Tongue (tissue), 1 donor: ENCODE measurements at regions not wholly inside any gene's neighbourhood (a gene's known extent, or its start where the extent isn't known, plus 50 kb on each side); places are given as distances from the start of the nearest gene placed in this dataset.
"Not testable (repeated sequence)": the region's sequence is repeated elsewhere in the genome, so short reads cannot be mapped to it uniquely, and the experiment has no call there.

ENCODE experiments used
- DNase-seq: peaks from one replicate; pipeline ENCODE4 v3.0.0-alpha.2; 2015

DNA sequence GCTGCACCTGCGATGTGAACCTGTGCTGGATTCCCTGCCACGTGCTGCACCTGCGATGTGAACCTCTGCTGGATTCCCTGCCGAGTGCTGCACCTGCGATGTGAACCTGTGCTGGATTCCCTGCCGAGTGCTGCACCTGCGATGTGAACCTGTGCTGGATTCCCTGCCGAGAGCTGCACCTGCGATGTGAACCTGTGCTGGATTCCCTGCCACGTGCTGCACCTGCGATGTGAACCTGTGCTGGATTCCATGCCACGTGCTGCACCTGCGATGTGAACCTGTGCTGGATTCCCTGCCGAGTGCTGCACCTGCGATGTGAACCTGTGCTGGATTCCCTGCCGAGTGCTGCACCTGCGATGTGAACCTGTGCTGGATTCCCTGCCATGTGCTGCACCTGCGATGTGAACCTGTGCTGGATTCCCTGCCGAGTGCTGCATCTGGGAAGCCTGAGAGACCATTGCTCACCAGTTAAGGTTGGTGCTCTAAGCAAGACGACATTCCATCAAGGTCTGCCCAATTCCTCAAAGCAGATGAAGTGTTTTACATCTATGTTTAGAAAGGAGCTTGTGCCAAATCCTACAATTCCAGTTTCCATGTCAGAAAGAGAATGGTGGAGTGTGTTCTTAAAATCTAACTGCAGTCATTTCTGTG is 176.5 kb upstream of the B3GAT1 start:
- DNase-seq, result not testable (repeated sequence)

DNA sequence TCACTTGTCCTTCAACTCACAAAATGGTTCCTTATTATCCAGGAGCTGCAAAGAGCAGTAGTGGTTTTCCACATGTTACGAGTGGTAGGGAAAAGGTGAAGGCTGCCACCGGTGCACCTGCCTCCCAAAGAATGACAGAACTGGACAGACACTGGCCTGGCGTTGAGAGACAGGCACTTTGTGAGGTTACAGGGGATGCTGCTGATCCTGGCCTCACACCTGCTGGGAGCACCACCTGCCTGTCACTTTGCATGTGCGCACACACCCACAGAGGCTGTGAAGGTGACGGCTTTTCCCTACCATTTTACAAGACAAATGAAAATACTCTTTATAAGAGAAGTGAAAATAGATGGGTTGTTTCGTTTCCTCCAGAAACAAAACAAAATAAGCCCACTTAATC is 175.3 kb upstream of the B3GAT1 start:
- no peak for DNase-seq

DNA sequence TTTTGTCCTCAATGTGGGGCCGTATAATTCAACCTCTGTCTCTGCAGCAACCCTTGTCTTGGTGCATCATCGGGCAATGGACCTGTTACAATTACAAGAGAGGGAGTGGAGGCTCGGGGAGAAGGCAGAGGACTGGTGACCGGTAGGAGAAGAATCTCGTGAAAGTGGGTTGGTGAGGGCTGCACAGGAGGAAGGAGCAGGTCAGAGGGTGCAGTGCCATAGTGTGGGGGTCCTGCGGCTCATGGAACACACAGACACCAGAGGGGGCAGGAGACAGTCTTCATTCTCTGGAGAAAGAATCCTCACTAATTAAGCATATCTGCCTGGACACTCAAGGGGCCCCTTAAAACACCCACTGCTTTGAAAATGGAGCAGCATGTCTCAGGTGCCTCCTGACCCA is 174.7 kb upstream of the B3GAT1 start:
- DNase-seq, result no peak

DNA sequence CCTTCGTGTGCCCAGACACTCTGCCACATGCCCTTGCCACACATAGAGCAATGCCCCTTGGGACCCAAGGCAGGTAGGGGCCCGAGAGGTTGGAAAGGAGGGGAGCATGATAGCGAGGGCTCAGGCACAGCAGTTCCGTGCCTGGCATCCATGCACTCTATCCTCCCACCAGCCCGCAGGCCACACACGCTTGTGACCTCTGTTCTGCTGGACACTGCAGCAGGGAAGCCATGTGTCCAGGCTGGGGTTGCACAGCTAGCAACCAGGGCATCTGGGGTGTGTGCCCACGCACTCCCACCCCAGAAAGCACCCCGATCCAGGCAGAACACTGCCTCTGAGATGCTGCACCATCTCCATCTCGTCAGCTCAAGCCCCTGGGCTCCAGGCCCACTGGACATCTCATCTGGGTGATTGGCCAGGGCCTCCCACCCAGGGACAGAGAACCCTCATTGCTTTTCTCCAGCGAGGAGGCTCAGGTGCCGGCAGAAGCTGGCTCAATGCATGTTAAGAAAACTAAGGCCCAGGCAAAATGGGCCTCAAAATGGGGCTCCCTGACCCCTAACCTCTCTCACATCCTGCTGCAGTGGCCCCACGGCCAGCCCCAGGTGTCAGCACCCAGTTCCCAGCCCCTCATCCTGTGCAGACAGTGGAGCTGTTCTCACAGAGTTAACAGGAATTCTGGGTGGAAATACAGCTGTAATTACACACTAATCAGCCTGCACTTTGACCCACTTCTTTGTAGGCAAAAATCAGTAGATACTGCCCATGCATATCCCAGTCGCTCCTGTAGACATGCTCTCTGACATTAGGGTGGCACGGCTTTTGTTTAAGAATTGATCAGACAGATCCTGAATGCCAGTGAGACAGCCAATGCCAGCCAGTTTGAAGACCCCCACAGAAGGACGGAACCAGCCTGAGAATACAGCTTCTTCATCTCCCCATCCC is 173.9 kb upstream of the B3GAT1 start:
- DNase-seq, result no peak

DNA sequence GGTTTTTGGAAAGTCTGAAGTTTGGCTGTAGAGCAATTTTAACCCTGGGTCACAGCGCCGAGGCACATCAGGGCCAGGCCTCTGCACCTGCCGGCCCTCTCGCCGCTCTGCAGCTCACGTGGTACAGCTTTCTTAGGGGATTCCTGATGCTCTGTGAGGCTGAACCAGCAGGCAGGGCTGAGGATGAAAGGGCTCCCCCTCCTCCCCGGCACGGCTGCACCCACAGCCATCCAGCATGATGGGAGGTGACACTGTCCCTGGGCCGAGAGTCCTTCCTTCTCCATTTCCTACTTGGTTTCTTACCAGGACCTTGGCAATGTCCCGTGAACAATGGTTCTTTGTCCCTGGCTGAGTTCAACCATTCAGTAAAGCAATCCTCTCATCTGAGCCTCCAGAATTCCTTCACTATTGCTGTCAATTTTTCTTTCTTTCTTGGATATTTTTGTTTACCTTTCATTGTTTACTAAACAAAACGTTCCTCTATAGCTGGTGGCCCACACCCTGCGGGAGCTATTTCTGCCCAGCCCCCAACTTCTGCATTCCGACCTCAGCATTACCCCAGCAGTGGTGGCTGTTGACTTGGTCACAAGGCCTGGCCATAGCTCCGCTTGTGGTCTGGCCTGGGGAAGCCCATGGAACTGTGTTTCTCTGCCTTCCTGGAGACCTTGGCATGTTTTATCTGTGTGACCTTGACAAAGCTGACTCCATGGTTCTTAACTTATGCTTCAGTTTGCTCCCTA is 172.8 kb upstream of the B3GAT1 start:
- DNase-seq, result no peak

DNA sequence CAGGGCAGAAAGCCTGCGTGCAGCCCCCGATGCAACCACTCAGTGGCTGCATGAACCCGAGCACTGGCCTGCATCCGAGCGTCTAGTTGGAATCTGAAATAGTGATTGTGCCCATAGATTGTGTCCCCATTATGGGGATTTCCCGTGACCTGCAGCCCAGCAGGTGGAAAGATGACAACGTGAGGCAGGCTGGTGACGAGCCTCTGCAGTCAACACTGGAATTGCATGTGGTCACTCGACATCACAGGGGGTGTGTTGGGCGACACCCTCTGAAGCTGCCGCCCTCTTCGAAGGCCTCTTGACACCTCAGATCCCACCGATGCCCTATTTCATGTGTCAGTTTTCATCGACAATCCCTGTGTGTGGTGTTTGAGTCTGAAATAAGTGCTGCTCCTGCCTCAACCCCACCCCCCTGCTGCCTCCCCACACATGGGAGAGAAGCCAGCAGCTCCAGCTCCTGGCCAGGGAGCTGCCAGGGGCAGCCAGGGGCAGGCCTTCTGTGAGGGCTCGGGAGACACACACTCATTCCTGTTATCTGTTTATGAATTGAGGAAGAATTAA is 172.0 kb upstream of the B3GAT1 start:
- DNase-seq, result no peak

DNA sequence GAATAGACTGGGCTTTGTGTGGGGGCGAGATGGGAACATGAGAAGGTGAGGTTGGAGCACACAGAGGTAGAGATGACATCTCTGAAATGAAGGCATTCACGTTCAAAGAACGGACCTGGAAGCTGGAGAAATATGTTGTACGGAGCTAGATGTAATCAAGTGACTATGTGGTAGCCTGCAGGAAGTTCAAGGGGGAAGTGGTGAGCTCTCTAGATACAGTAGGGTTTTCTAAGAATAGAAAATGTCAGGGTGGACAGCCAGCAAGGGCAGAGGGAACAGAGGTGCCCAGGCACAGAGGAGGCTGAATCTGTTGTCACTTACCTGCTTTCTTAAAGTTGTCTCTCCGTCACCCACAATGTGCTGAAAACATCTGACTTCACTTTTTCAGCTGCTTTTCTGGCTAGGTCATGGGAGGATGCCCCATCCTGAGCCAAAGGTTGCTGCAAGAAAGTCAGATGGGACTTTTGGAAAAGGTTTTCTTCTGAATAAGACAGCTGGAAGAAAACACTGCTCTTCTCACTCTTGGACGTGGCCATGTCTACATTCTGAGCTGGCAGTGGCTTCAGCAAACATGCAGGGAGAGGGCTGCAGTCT is 171.5 kb upstream of the B3GAT1 start:
- DNase-seq, result no peak

DNA sequence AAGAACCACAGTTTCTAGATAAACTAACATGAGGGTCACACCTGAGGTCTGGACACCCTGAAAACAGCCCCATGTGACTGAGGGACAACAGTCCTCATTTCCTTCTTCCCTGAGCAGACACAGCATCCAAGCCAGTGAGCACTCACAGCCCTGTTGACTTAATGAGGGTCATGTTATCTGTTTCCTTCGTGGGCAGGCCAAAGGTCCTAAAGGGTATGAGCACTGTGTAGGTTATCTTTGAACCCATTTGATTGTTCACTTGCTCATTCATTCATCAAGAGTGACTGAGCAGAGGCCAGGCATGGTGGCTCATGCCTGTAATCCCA is 170.7 kb upstream of the B3GAT1 start:
- no peak for DNase-seq

DNA sequence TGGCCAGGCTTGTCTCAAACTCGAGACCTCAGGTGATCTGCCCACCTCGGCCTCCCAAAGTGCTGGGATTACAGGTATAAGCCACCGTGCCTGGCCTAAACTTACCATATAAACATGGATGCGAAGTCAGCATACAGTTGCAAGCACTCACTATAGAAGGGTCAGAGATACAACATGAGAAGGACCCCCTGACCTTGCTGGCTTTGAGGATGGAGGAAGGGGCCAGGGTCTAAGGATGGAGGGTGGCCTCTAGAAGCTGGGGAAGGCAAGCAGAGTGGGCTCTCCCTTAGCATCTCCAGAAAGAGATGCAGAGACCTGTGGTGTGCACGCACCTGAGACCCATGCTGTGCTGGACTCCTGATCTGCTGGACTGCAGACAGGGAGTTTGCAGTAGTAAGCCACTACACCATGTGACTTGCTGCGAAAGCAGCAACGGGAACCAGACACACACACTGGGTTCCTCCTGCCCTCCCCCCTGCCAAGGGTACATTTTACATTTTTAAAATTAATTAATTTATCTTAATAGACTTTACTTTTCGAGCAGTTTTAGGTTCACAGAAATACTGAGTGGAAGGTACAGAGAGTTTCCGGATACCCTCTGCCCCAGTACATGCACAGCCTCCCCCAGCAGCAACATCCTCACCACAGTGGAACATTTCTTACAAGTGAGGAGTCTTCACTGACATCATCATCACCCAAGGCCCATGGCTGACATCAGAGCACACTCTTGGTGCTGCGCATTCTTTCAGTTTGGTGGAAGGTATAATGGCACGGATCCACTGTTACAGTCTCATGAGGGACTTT is 170.1 kb upstream of the B3GAT1 start:
- no peak for DNase-seq

DNA sequence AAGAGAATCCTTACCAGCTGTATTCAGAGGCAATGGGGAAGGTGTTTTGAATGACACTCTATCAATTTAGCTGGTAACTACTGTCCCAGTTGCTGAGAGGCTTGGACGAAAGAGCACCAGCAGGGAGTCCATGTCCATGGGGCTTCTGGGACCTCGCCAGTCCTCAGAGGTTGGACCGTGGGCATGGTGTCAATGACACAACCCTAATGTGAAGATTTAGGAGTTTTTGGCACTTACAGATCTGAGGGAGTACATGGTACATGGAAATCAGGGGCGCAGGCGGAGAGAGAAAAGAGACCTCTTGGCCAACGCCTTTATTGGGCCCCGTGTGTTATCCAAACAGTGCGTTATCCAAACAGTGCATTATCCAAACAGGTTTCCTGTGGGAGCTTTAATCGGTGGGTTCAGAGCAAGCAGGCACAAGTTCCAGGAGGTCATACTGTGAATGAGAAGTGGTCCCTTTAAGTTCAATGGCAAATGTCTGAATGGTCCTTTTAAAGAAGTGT is 169.1 kb upstream of the B3GAT1 start:
- DNase-seq, result no peak

DNA sequence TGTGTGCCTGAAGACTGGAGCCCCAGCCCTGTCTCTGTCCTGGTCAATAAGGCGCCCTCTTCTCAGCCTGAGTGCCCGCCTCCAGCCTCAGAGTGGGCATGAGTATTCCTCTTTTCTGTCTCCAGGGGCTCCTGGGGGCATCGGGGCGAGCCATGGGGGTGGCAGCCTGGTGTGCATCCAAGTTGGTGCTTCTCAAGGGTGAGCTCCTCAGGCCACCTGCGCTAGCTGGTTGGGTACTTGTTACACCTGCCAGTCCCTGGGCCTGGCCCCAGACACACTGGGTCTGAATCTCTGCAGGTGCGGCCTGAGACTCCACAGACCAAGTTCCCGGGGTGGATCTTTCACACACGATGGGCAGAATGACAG is 168.6 kb upstream of the B3GAT1 start:
- no peak for DNase-seq

DNA sequence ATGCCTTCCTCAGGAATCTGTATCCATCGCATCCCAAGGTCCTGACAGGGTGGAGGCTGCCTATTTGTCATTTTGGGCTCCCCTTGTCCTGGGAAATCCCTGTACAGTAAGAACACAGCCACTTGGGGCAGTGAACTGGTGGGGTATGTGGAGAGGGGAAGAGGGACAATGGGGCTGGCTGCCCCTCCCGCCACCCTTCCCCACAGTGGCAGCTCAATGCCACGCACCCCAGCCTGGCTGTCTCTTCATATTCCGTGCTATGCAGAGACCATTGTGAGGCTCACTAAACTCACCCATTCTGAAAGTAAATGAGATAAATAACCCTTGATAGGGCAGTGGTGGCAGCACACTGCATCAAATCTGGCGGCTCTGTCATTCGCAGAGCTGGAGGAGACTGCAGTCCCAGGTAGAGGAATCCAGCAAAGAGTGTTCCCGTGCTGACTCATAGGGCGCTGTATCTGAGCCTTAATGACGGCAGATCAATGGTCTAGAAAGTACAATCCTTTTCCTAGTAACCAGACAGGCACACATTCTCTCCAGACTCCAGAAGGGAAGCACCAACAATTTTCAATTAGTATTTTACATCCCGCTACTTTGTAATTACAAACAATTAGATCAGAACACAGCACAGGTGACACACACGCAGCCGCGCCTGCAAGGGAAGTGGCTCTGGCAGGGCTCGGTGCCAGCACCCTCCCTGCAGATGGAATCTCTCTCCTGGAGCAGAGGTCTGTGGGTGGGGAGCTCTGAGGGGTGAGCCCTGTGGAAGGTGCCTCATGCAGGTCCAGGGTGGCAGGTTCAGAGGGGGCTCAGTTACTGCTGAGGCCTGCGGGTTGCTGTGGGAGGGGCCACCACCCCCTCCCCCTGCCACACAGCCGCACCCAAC is 167.9 kb upstream of the B3GAT1 start:
- DNase-seq, result no peak

DNA sequence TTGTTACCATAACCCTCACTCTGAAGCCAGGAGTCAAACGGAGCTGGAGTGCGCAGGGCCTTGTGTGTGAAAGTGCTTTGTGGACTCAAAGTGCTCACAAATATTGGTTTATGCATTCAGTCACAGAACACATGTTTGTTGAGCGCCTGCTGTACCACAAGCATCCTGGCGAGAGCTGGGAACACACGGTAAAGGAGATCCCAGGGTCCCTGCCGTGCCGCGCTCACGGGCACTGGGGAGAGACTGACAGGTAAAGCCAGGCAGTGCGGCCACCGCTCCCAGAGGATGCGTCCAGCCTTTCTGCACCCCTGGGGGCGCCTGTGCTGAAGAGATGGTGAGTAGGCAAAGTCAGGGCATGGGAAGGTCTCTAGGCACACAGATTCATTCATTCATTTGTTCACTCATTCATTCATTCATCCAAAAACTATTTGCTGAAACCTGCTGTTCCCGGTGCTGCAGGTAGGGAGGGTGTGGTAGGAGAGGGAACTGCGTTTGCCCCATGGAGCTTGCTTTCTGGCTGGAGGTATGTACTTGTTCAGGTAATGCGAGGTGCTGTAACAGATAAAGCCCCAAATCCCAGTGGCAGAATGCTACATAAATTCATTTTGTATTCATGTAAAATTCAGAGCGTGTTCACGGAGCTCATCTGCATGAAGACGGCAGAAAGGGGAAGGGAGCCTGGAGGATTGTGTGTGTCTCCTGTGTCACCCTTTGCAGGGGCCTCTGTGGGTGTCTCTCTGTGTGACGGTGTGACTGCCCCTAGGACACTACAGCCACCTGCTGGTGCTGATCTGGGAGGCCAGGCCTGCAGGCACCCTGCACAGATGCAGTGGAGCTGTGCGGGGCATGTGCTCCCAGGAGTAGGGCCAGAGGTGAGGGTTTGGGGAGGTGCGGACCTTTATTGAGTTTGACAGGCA is 167.0 kb upstream of the B3GAT1 start:
- DNase-seq, result no peak

DNA sequence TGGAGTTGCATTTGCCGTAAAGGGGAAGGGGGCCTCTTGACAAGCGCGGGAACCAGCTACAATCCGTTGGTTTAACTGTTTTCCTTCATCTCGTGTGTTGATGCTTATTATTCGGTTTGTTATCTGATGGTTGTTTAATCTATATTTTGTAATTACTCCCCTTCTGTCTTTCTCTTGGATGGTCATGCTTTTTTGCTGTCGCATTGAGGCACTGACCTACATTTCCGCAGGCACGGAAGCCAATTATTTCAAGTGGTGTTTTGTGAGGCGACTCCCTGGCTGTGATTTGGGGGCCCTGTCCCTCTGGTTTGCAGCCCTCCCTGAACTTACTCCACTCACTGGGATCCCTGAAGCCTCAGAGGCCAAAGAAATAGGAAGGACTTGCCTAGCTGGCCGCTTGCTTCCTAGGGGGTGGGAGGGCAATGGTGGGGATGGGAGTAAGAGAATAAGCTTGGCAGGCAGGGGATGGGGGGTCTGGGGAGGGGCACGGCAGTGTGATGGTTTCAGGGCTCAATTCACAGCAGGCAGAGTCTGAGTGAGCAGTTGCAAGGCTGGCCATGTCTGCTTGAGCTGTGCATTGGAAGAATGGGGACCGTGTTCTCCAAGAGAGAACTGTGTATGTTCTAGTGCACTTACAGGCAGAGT is 165.8 kb upstream of the B3GAT1 start:
- DNase-seq, result no peak

DNA sequence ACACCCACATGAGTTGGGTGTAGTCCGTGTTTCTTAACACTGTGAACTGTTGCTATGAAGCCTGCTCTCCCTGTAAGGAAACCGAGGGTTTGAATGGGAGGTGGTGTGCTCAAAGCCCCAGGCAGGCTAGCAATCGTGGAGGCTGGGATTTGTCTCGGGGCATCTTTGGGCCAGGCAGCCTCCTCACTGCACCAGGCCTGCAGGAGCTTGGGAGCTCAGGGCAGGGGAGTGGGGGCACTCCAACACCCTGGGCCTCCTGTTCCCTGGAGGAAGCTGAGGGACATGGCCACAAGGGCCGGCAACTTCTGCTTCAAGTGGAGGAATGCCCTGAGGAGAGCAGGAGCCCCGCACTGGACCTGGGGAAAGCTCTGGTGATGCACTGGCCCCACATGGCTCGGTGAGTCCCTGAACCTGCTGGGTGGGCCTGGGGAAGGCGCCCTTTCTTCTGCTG is 164.7 kb upstream of the B3GAT1 start:
- DNase-seq, result no peak

DNA sequence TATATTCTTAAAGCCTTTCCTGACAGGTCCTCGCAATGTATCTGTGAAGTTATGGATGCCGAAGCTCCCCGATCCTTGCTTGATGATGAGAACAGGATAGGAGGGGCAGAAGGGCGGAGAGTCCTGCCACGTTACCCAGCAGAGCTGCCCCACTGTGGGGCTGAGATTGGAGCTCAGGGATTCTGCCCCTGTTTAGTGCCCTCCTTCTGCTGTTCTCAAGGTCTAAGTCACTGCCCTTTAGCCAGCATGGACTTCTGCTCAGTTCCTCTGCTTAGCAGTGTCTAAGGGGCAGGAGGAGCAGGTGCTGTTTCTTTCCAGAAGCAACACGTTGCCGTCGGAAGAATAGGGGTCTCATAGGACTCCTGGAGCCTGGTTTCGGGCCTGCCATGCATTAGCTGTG is 164.2 kb upstream of the B3GAT1 start:
- DNase-seq, result no peak

DNA sequence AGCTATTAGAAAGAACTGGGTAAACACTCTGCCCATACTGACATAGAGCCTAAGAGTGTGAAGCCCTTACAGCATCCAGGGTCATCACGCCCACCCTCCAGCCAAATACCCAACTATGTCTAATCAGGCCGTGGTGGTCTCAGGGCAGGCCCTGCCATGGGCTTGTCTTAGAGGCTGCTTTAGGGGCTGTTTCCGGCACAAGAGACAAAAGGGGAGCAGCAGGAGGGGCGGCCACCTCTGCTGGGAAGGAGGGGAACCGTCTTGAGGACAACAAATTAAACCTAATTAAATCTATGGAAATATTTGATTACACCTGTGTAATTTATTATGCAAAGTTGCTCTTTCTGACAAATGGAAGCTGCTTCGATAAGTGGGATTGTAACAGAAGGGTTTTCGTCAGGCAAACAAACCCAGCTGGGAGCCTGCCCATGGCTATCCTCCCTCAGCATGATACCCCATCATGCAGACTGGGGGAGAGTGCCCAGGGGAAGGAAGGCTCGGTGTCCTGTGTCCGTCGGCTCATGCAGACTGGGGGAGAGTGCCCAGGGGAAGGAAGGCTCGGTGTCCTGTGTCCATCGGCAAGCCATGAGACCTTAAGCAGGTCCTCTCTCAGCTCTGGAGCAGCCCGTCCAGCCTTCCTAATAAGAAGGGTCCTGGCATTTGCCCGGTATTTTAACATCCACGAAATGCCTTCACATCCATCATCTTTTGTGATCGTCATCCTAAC is 163.6 kb upstream of the B3GAT1 start:
- no peak for DNase-seq

DNA sequence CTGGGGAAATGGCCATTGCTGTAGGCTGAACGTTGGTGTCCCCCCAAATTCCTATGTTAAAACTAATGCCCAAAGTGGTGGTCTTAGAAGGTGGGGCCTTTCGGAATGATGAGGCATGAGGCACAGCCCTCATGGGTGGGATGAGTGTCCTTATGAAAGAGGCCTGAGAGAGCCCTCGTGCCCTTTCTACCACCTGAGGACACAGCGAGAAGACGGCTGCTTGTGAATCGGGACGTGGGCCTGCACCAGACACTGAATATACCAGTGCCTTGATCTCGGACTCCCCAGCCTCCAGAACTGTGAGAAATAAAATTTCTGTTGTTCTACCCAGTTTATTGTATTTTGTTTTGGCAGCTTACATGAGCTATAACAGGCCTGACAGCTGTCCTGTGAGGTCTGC is 162.9 kb upstream of the B3GAT1 start:
- DNase-seq, result no peak
